Sigmoid colon (tissue), 4 donors: ENCODE measurements at regions not wholly inside any gene's neighbourhood (a gene's known extent, or its start where the extent isn't known, plus 50 kb on each side); places are given as distances from the start of the nearest gene placed in this dataset.

Experiments used
- CTCF ChIP-seq, 4 experiments: fragments of 450-650 bp in 3 of 4; fragments of 200-600 bp in 1 of 4; IDR thresholded peaks; one replicate each; pipeline ENCODE4 v1.5.1; 2016 to 2019; ENCODE audit warnings: antibody characterized with exemption in 4 of 4, mild to moderate bottlenecking in 3 of 4, moderate library complexity in 2 of 4
- POLR2A ChIP-seq, 2 donors: fragments of 450-650 bp; IDR thresholded peaks; one replicate each; pipeline ENCODE4 v1.6.1; 2016; ENCODE audit warnings: antibody characterized with exemption in 2 of 2, mild to moderate bottlenecking in 2 of 2, moderate library complexity in 2 of 2
- POLR2AphosphoS5 ChIP-seq, 4 donors: sonication (generic); formaldehyde crosslinking; IDR thresholded peaks; one replicate each; pipeline ENCODE4 v1.6.1; 2017; ENCODE audit warnings: antibody characterized with exemption in 4 of 4

- no peak for TF ChIP-seq CTCF (IDR thresholded peaks at IDR 0.05)
- TF ChIP-seq POLR2AphosphoS5 (IDR thresholded peaks at IDR 0.05) = no peak
- TF ChIP-seq POLR2A (IDR thresholded peaks at IDR 0.05) = no peak
Measured at GRCh38 chr9:106615118-106615889, 247.7 kb upstream of the ZNF462 start.
